HEK293T (cell line): ENCODE measurements at regions not wholly inside any gene's neighbourhood (a gene's known extent, or its start where the extent isn't known, plus 50 kb on each side); places are given as distances from the start of the nearest gene placed in this dataset.

Experiments
- BHLHE40 ChIP-seq: fragments of 450-650 bp; IDR thresholded peaks from 2 replicates; pipeline ENCODE4 v1.6.1; 2016; ENCODE audit warnings: mild to moderate bottlenecking, moderate library complexity, borderline replicate concordance
- FOXA1 ChIP-seq: fragments of 450-650 bp; IDR thresholded peaks from 2 replicates; pipeline ENCODE4 v1.6.1; 2016; ENCODE audit warnings: mild to moderate bottlenecking
- FOXK2 ChIP-seq: fragments of 450-650 bp; IDR thresholded peaks from 2 replicates; pipeline ENCODE4 v1.6.1; 2016; ENCODE audit warnings: mild to moderate bottlenecking
- FOXM1 ChIP-seq: fragments of 450-650 bp; IDR thresholded peaks from 2 replicates; pipeline ENCODE4 v1.6.1; 2017; ENCODE audit warnings: mild to moderate bottlenecking, borderline replicate concordance
- HDGF ChIP-seq: fragments of 450-650 bp; IDR thresholded peaks from 2 replicates; pipeline ENCODE4 v1.6.1; 2017; ENCODE audit warnings: antibody characterized with exemption, borderline replicate concordance
- SP1 ChIP-seq: fragments of 450-650 bp; IDR thresholded peaks from 2 replicates; pipeline ENCODE4 v1.6.1; 2017
- SUZ12 ChIP-seq: fragments of 450-650 bp; IDR thresholded peaks from 2 replicates; pipeline ENCODE4 v1.6.1; 2016; ENCODE audit warnings: mild to moderate bottlenecking
- ZNF384 ChIP-seq: fragments of 450-650 bp; IDR thresholded peaks from 2 replicates; pipeline ENCODE4 v1.6.1; 2016

DNA sequence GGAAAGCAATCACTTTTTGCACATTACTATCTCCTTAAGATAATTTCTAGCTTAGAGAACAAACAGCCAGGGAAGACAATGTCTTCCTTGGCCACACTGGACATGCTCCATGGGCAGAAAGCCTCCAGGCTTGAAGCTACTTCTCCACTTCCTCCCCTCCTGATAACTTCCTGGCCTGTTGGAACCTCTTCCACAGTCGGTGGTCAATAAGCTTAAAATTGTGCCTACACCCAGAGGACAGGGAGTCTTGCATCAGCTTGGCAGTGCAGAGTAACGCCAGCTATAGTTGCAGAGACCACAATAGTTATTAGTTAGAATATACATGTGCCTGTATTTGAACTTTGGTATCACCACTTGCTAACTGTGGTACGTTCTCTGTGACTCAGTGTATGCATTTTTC, 58.1 kb upstream of the ABCA1 start:
- TF ChIP-seq HDGF (no peak), FOXM1 (no peak), FOXK2 (no peak), FOXA1 (no peak), BHLHE40 (no peak), SP1 (no peak), ZNF384 (no peak), SUZ12 (no peak)
